ENCODE measurements at regions not wholly inside any gene's neighbourhood (a gene's known extent, or its start where the extent isn't known, plus 50 kb on each side); places are given as distances from the start of the nearest gene placed in this dataset.

DNA sequence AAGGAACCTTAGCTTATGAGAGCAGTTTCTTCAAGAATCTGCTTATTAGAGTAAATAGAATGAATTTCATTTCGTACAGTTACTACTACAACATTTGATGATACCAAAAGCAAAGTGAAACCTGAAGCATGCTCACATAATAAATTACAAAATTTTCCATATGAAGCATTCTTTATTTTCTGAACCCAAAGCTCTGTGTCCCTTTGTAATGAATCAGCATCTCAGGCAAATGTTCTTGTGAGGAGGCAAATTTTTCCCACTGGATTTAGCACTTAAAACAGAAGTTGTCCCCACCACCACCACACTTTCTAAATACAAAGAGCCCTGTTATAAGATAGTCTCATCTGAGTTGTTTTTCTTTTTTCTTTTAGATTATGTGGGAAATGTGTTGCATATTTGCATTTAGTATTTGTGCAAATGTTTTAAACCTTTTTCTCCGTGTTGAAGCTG, 70.7 kb upstream of the NFKB1 start:
- H2BK15ac ChIP-seq (ENCODE audit: low read length), result no peak overlapping the region
- WGBS, 2 experiments (ENCODE audit: extremely low coverage in 1 of 2, insufficient coverage in 1 of 2, insufficient read length in 1 of 2, insufficient replicate concordance in 2 of 2, low coverage in 1 of 2, low lambda C conversion rate in 2 of 2, missing lambda C conversion rate in 1 of 2), result 36% methylated on average over 2 of the region's 2 CpGs; no CpG with 5 or more reads in 1 of the 2 experiments
- FAIRE-seq, result no peak
- H3K23ac ChIP-seq (ENCODE audit: insufficient read length), result no peak overlapping the region
- no peaks in the 10 kb centered on the region for H3K79me2 ChIP-seq (ENCODE audit: control insufficient read depth in 1 of 2, insufficient read depth in 2 of 2, low read length in 2 of 2)
- H3K4me3 ChIP-seq (ENCODE audit: extremely low read depth in 1 of 4, insufficient read depth in 2 of 4, low read depth in 3 of 4, low read length in 4 of 4), result peak overlapping the region; percentile 16 to 59 (median 33); a peak in 7 of 8 replicates
- no peak overlapping the region for H4K5ac ChIP-seq (ENCODE audit: insufficient read length, low read depth, low read length)
- POLR2A ChIA-PET (ENCODE audit: partially characterized antibody), result interaction anchor here (0.5 to 1.2 kb wide), 4 partner anchors 24 to 1124 kb away, joined by 3 read pairs; no protein-coding TSS in a partner anchor
- H2BK12ac ChIP-seq (ENCODE audit: low read depth, low read length), result no peak overlapping the region
- H3K27ac ChIP-seq (ENCODE audit: low read depth, low read length), result no peak overlapping the region
- H2BK20ac ChIP-seq (ENCODE audit: low read length), result no peak overlapping the region
- peak overlapping the region; percentile 64 for H2BK120ac ChIP-seq (replicated peaks; ENCODE audit: low read depth, low read length)
- no peaks in the 10 kb centered on the region for H3K27me3 ChIP-seq (replicated peaks in 1 of 4; ENCODE audit: control insufficient read depth in 3 of 4, extremely low read depth in 1 of 4, insufficient read depth in 3 of 4, low read length in 3 of 4)
- CTCF ChIA-PET (ENCODE audit: partially characterized antibody), result interaction anchor here (0.6 to 1.8 kb wide), 20 partner anchors 14 to 1460 kb away, joined by 3 to 6 read pairs (median 3); partner anchors contain the start of gene SLC39A8
- H3K4me1 ChIP-seq (replicated peaks in 1 of 4; ENCODE audit: control insufficient read depth in 3 of 4, insufficient read depth in 4 of 4, low read length in 3 of 4), result no peaks in the 10 kb centered on the region
- H3K79me1 ChIP-seq (ENCODE audit: low read depth, low read length), result no peaks in the 10 kb centered on the region
- DNase-seq (ENCODE audit: low read depth in 1 of 2, low spot score in 2 of 2), result no peak
- H3K4me2 ChIP-seq (ENCODE audit: insufficient read depth in 1 of 2, low read depth in 2 of 2, low read length in 2 of 2), result peak overlapping the region; percentile 7 to 66; a peak in 3 of 4 replicates
- no peaks in the 10 kb centered on the region for H3K36me3 ChIP-seq (ENCODE audit: control insufficient read depth in 2 of 4, insufficient read depth in 4 of 4, low read length in 3 of 4)
- no peak overlapping the region for H3K4ac ChIP-seq (replicated peaks; ENCODE audit: insufficient read length, low read depth, low read length)
- peaks cover 2% of the 10 kb centered on the region; the same call in 1 of the 2 replicates for H3K23me2 ChIP-seq (ENCODE audit: low read depth, low read length)
- H3K9ac ChIP-seq (replicated peaks in 1 of 4; ENCODE audit: extremely low read depth in 1 of 4, low read depth in 3 of 4, low read length in 3 of 4), result peak overlapping the region in 1 of 4 experiments; percentile 43; a peak in 2 of 7 replicates
- no peak overlapping the region for H4K8ac ChIP-seq (ENCODE audit: extremely low read depth, insufficient read depth, low read length)
- H3K9me3 ChIP-seq (ENCODE audit: insufficient read depth in 2 of 2, low read depth in 1 of 2, low read length in 1 of 2), result no peaks in the 10 kb centered on the region
- H3K18ac ChIP-seq (ENCODE audit: extremely low read depth, low read length), result no peak overlapping the region
- no peak overlapping the region for H2AK5ac ChIP-seq (ENCODE audit: low read depth, low read length)
- H3K14ac ChIP-seq (ENCODE audit: insufficient read length), result no peak overlapping the region
- H4K20me1 ChIP-seq (replicated peaks in 1 of 2; ENCODE audit: control insufficient read depth in 1 of 2, insufficient read depth in 2 of 2, low read length in 2 of 2), result no peaks in the 10 kb centered on the region
- no peak overlapping the region for H4K91ac ChIP-seq (replicated peaks; ENCODE audit: insufficient read length, low read length)
- H2BK5ac ChIP-seq (ENCODE audit: low read depth, low read length), result no peak overlapping the region
- peak overlapping the region; percentile 75 for H2AFZ ChIP-seq (ENCODE audit: low read length)
- H3K56ac ChIP-seq (replicated peaks; ENCODE audit: insufficient read length, low read depth, low read length), result no peak overlapping the region
- no peak for TF ChIP-seq MAX (IDR thresholded peaks at IDR 0.05)
- no peak for TF ChIP-seq KDM5A (IDR thresholded peaks at IDR 0.05; ENCODE audit: low read length)
- no peak for TF ChIP-seq SIX5 (IDR thresholded peaks at IDR 0.05; ENCODE audit: low read depth, low read length)
- TF ChIP-seq CEBPB (IDR thresholded peaks at IDR 0.05; ENCODE audit: low read depth, low read length), result no peak
- TF ChIP-seq, protein P1, sequence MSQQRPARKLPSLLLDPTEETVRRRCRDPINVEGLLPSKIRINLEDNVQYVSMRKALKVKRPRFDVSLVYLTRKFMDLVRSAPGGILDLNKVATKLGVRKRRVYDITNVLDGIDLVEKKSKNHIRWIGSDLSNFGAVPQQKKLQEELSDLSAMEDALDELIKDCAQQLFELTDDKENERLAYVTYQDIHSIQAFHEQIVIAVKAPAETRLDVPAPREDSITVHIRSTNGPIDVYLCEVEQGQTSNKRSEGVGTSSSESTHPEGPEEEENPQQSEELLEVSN (IDR thresholded peaks at IDR 0.05), result no peak
- TF ChIP-seq EZH2 (IDR thresholded peaks at IDR 0.05; ENCODE audit: low read depth, low read length, severe bottlenecking), result no peak
- no peak for TF ChIP-seq POLR2A (IDR thresholded peaks at IDR 0.05; ENCODE audit: control extremely low read depth in 1 of 2, low read depth in 2 of 2, low read length in 2 of 2)
- TF ChIP-seq TCF12 (IDR thresholded peaks at IDR 0.05; ENCODE audit: low read depth, low read length), result no peak
- TF ChIP-seq ZNF274 (IDR thresholded peaks at IDR 0.05; ENCODE audit: borderline replicate concordance, extremely low read depth, low read length), result no peak

Measured in H1 (cell line).